ENCODE measurements at regions not wholly inside any gene's neighbourhood (a gene's known extent, or its start where the extent isn't known, plus 50 kb on each side); places are given as distances from the start of the nearest gene placed in this dataset.

DNA sequence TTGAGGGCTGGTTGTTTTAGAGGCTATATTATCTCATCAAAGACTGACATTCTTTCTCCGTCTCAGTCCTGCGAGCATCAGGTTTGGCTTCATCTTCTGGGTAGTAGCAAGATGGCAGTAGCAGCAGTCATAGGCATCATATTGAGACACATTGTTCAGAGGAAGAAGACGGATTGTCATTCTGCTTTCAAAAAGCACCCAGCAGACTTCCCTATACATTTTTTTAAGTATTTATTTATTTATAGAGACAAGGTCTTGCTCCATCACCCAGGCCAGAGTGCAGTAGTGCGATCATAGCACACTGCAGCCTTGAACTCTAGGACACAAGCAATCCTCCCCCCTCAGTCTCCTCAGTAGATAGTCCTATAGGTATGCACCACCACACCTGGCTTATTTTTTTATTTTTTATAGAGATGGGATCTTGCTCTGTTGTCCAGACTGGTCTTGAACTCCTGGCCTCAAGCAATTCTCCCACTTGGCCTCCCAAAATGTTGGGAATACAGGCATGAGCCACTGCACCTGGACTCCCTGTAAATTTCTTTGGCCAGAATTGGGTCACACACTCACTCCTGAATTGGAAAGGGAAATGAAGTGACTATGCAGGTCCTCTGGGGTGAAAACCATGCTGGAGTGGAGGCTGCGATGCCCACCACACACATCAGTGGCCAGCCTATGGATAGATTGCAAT lies 125.4 kb downstream of the SLC38A6 start:
- DNase-seq = no peak

- no peak for DNase-seq
These were observed 123.3 kb downstream of the SLC38A6 start for GRCh38 chr14:61104358-61104757.

- DNase-seq = no peak
These were observed 122.7 kb downstream of the SLC38A6 start for GRCh38 chr14:61103541-61104339.

GRCh38 chr14:61102549-61103466 lies 121.8 kb downstream of the SLC38A6 start:
- no peak for DNase-seq
